ENCODE measurements at regions not wholly inside any gene's neighbourhood (a gene's known extent, or its start where the extent isn't known, plus 50 kb on each side); places are given as distances from the start of the nearest gene placed in this dataset.

DNA sequence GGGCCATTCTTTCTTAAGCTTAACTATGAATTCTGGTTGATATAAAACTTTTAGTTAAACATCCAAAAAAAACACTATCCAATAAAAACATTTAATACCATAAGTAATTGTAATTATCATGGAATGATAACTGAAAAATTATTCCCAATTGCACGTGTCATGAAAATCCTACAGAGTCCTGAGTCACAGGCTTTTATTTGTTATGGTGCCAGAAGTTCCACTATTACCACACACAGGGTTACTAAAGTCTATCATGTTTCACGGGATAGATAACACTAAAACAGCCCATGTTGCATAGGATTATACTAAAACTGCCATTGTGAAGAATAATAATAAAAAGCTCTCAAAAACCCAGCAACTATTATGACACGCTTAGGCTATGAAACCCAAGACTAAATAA lies 1381.8 kb downstream of the EFNA5 start:
- RAD21 ChIA-PET (ENCODE audit: low non-redundant PET in 1 of 2, low total read pairs in 2 of 2, uncharacterized antibody in 2 of 2, unreplicated experiment in 2 of 2): no interaction called here
- TF ChIP-seq RAD21 (IDR thresholded peaks at IDR 0.05; ENCODE audit: low read depth) (no peak), EGR1 (IDR thresholded peaks at IDR 0.05; ENCODE audit: low read depth) (no peak), EZH2phosphoT487 (IDR thresholded peaks at IDR 0.05; ENCODE audit: borderline replicate concordance) (no peak)
- ATAC-seq (no peak), DNase-seq (ENCODE audit: low read depth, low spot score) (no peak)
- Histone ChIP-seq H3K9ac (ENCODE audit: low read length) (no peak overlapping the region), H3K36me3 (ENCODE audit: control insufficient read depth in 1 of 2, insufficient read depth in 2 of 2, low read length in 2 of 2) (no peaks in the 10 kb centered on the region), H3K79me2 (ENCODE audit: insufficient read depth, low read length) (no peaks in the 10 kb centered on the region), H3K9me3 (ENCODE audit: control insufficient read depth in 1 of 2, insufficient read depth in 1 of 2, low read depth in 1 of 2, low read length in 2 of 2) (no peaks in the 10 kb centered on the region), H3K4me3 (replicated peaks in 1 of 2; ENCODE audit: low read depth in 1 of 2, low read length in 2 of 2) (no peak overlapping the region), H3K27ac (ENCODE audit: low read depth, low read length) (no peak overlapping the region), H3K27me3 (ENCODE audit: insufficient read depth, low read length) (no peaks in the 10 kb centered on the region), H2AFZ (ENCODE audit: low read depth, low read length, poor library complexity, severe bottlenecking) (no peak overlapping the region), H3K4me2 (ENCODE audit: low read length) (no peak overlapping the region), H4K20me1 (ENCODE audit: insufficient read depth) (no peaks in the 10 kb centered on the region), H3K9me2 (ENCODE audit: insufficient read depth) (no peaks in the 10 kb centered on the region), H3K4me1 (ENCODE audit: control insufficient read depth in 1 of 2, insufficient read depth in 2 of 2, low read length in 2 of 2) (no peaks in the 10 kb centered on the region)
- CTCF ChIA-PET: no interaction called here
- intact Hi-C loops (cut with micrococcal nuclease): no loop called here
- BruUV-seq (replicated peaks): no TSS peak
- POLR2A ChIA-PET: no interaction called here

DNA sequence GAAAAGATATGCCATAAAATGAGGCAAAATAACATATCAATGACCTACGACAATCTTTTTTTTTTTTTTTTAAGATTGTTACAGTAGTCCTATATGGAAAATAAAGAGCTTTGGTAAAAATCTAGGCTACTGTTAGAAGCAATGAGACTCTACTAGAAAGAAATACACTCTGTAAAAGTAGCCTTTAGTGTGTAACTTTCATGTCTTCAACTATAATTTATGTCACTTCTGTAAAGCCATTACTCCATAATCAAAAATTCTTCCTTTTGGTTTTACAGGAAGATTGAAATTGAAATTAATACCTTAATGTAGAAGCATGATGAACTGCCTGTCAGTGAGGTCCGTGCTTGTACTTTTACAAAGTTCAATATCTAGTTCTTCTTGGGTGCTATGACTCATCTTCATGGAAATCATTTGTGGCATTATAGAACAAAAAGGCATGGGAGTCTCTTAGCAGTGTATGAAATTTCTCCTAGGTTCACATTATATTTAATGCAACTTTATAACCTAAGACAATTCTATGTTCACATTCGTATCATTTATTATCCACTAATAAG lies 1393.1 kb downstream of the EFNA5 start:
- Histone ChIP-seq H3K9ac (ENCODE audit: low read length) (no peak overlapping the region), H3K4me3 (replicated peaks in 1 of 2; ENCODE audit: low read depth in 1 of 2, low read length in 2 of 2) (no peak overlapping the region), H3K4me2 (ENCODE audit: low read length) (no peak overlapping the region), H3K9me2 (ENCODE audit: insufficient read depth) (no peaks in the 10 kb centered on the region), H3K27ac (ENCODE audit: low read depth, low read length) (no peak overlapping the region), H3K9me3 (ENCODE audit: control insufficient read depth in 1 of 2, insufficient read depth in 1 of 2, low read depth in 1 of 2, low read length in 2 of 2) (no peaks in the 10 kb centered on the region), H3K4me1 (ENCODE audit: control insufficient read depth in 1 of 2, insufficient read depth in 2 of 2, low read length in 2 of 2) (no peaks in the 10 kb centered on the region), H3K27me3 (ENCODE audit: insufficient read depth, low read length) (no peaks in the 10 kb centered on the region), H2AFZ (ENCODE audit: low read depth, low read length, poor library complexity, severe bottlenecking) (no peak overlapping the region), H3K36me3 (ENCODE audit: control insufficient read depth in 1 of 2, insufficient read depth in 2 of 2, low read length in 2 of 2) (no peaks in the 10 kb centered on the region), H3K79me2 (ENCODE audit: insufficient read depth, low read length) (no peaks in the 10 kb centered on the region), H4K20me1 (ENCODE audit: insufficient read depth) (no peaks in the 10 kb centered on the region)
- POLR2A ChIA-PET: no interaction called here
- ATAC-seq (no peak), DNase-seq (ENCODE audit: low read depth, low spot score) (no peak)
- intact Hi-C loops (cut with micrococcal nuclease): no loop called here
- RAD21 ChIA-PET (ENCODE audit: low non-redundant PET in 1 of 2, low total read pairs in 2 of 2, uncharacterized antibody in 2 of 2, unreplicated experiment in 2 of 2): no interaction called here
- CTCF ChIA-PET: no interaction called here
- no TSS peak for BruUV-seq (replicated peaks)
- TF ChIP-seq EZH2 (IDR thresholded peaks at IDR 0.05): no peak
- no peak for TF ChIP-seq CEBPB (IDR thresholded peaks at IDR 0.05; ENCODE audit: low read depth)
- TF ChIP-seq EZH2phosphoT487 (IDR thresholded peaks at IDR 0.05; ENCODE audit: borderline replicate concordance): no peak
- TF ChIP-seq, protein P1, sequence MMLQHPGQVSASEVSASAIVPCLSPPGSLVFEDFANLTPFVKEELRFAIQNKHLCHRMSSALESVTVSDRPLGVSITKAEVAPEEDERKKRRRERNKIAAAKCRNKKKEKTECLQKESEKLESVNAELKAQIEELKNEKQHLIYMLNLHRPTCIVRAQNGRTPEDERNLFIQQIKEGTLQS (IDR thresholded peaks at IDR 0.05): no peak
- TF ChIP-seq ZNF274 (IDR thresholded peaks at IDR 0.05; ENCODE audit: low read depth, low read length): no peak
- TF ChIP-seq, protein P2, sequence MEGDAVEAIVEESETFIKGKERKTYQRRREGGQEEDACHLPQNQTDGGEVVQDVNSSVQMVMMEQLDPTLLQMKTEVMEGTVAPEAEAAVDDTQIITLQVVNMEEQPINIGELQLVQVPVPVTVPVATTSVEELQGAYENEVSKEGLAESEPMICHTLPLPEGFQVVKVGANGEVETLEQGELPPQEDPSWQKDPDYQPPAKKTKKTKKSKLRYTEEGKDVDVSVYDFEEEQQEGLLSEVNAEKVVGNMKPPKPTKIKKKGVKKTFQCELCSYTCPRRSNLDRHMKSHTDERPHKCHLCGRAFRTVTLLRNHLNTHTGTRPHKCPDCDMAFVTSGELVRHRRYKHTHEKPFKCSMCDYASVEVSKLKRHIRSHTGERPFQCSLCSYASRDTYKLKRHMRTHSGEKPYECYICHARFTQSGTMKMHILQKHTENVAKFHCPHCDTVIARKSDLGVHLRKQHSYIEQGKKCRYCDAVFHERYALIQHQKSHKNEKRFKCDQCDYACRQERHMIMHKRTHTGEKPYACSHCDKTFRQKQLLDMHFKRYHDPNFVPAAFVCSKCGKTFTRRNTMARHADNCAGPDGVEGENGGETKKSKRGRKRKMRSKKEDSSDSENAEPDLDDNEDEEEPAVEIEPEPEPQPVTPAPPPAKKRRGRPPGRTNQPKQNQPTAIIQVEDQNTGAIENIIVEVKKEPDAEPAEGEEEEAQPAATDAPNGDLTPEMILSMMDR (IDR thresholded peaks at IDR 0.05 in 2 of 3, conservative IDR thresholded peaks at IDR 0.05 in 1 of 3; ENCODE audit: borderline replicate concordance in 1 of 3, insufficient read depth in 1 of 3, low read depth in 2 of 3, low read length in 2 of 3): no peak
- TF ChIP-seq FOSL1 (IDR thresholded peaks at IDR 0.05; ENCODE audit: low read depth): no peak
- no peak for TF ChIP-seq CBX3 (IDR thresholded peaks at IDR 0.05; ENCODE audit: low read depth)
- TF ChIP-seq YY1 (IDR thresholded peaks at IDR 0.05; ENCODE audit: extremely low read depth, insufficient replicate concordance, low read depth, low read length): no peak
- TF ChIP-seq POLR2A (IDR thresholded peaks at IDR 0.05; ENCODE audit: borderline replicate concordance, extremely low read depth, insufficient read depth, insufficient read length): no peak
- TF ChIP-seq SRF (IDR thresholded peaks at IDR 0.05; ENCODE audit: low read depth): no peak
- TF ChIP-seq RAD21 (IDR thresholded peaks at IDR 0.05; ENCODE audit: low read depth): no peak
- TF ChIP-seq, protein P3, sequence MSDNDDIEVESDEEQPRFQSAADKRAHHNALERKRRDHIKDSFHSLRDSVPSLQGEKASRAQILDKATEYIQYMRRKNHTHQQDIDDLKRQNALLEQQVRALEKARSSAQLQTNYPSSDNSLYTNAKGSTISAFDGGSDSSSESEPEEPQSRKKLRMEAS (IDR thresholded peaks at IDR 0.05): no peak
- TF ChIP-seq EGR1 (IDR thresholded peaks at IDR 0.05; ENCODE audit: low read depth): no peak
- TF ChIP-seq, protein P4, sequence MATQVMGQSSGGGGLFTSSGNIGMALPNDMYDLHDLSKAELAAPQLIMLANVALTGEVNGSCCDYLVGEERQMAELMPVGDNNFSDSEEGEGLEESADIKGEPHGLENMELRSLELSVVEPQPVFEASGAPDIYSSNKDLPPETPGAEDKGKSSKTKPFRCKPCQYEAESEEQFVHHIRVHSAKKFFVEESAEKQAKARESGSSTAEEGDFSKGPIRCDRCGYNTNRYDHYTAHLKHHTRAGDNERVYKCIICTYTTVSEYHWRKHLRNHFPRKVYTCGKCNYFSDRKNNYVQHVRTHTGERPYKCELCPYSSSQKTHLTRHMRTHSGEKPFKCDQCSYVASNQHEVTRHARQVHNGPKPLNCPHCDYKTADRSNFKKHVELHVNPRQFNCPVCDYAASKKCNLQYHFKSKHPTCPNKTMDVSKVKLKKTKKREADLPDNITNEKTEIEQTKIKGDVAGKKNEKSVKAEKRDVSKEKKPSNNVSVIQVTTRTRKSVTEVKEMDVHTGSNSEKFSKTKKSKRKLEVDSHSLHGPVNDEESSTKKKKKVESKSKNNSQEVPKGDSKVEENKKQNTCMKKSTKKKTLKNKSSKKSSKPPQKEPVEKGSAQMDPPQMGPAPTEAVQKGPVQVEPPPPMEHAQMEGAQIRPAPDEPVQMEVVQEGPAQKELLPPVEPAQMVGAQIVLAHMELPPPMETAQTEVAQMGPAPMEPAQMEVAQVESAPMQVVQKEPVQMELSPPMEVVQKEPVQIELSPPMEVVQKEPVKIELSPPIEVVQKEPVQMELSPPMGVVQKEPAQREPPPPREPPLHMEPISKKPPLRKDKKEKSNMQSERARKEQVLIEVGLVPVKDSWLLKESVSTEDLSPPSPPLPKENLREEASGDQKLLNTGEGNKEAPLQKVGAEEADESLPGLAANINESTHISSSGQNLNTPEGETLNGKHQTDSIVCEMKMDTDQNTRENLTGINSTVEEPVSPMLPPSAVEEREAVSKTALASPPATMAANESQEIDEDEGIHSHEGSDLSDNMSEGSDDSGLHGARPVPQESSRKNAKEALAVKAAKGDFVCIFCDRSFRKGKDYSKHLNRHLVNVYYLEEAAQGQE (IDR thresholded peaks at IDR 0.05; ENCODE audit: low read depth): no peak

All from HCT116 (cell line).